SK-N-SH (cell line): ENCODE measurements at regions not wholly inside any gene's neighbourhood (a gene's known extent, or its start where the extent isn't known, plus 50 kb on each side); places are given as distances from the start of the nearest gene placed in this dataset.

Experiments used
- CTCF ChIA-PET: fragments of 300-600, 350-600 bp; formaldehyde crosslinking; extraction: SDS; loops from one replicate; lab custom pipeline; 2021; lab: Yijun Ruan, JAX
- POLR2A ChIA-PET: fragments of 350-600 bp; sonication (Branson Sonifier 250); formaldehyde crosslinking; extraction: SDS; loops from one replicate; lab custom pipeline; 2020; ENCODE audit warnings: antibody characterized with exemption, inconsistent platforms; lab: Yijun Ruan, JAX
- DNase-seq: peaks from one replicate; pipeline ENCODE4 v3.0.0; 2012
- H2AFZ ChIP-seq: fragments of 200-600 bp; sonication (generic); 2 replicates; pipeline ENCODE4 v1.8.1; 2016; ENCODE audit warnings: antibody characterized with exemption, mild to moderate bottlenecking, low read depth
- H3F3A ChIP-seq: fragments of 200-600 bp; sonication (generic); replicated peaks from 2 replicates; pipeline ENCODE3; 2016; ENCODE audit warnings: antibody characterized with exemption, mild to moderate bottlenecking; ENCODE audit not compliant: insufficient read depth
- H3K27ac ChIP-seq, 2 experiments: fragments of 200-500 bp in 1 of 2; fragments of 200-600 bp in 1 of 2; sonication (Bioruptor generic) in 1 of 2; sonication (generic), shearing (Covaris generic) in 1 of 2; 2 replicates each; pipeline versions ENCODE4 v1.5.1 to v1.6.1; 2014 to 2016; ENCODE audit warnings: low read depth in 2 of 2, inconsistent platforms in 1 of 2, low read length in 1 of 2, mild to moderate bottlenecking in 1 of 2, mixed read lengths in 1 of 2
- H3K27me3 ChIP-seq: fragments of 200-600 bp; sonication (generic), shearing (Covaris generic); 2 replicates; pipeline ENCODE4 v1.6.1; 2016; ENCODE audit warnings: mixed run types; ENCODE audit not compliant: insufficient read depth
- H3K36me3 ChIP-seq, 2 experiments: fragments of 200-500 bp in 1 of 2; fragments of 200-600 bp in 1 of 2; sonication (Bioruptor generic) in 1 of 2; sonication (generic) in 1 of 2; replicated peaks in 1 of 2; 2 replicates each; pipeline versions ENCODE3 to v1.5.1; 2014 to 2016; ENCODE audit warnings: low read length in 1 of 2, mild to moderate bottlenecking in 1 of 2; ENCODE audit not compliant: insufficient read depth in 2 of 2, control insufficient read depth in 1 of 2
- H3K4me1 ChIP-seq, 2 experiments: fragments of 200-500 bp in 1 of 2; fragments of 200-600 bp in 1 of 2; sonication (Bioruptor generic) in 1 of 2; sonication (generic), shearing (Covaris generic) in 1 of 2; 2 replicates each; pipeline versions ENCODE4 v1.5.1 to v1.6.1; 2014 to 2016; ENCODE audit warnings: low read depth in 1 of 2, low read length in 1 of 2, mixed run types in 1 of 2; ENCODE audit not compliant: insufficient read depth in 2 of 2, control insufficient read depth in 1 of 2
- H3K4me2 ChIP-seq: fragments of 200-600 bp; sonication (generic), shearing (Covaris generic); 2 replicates; pipeline ENCODE4 v1.6.1; 2017; ENCODE audit warnings: mixed run types
- H3K4me3 ChIP-seq, 2 experiments: fragments of 200-500 bp in 1 of 2; fragments of 200-600 bp in 1 of 2; sonication (Bioruptor generic) in 1 of 2; sonication (generic), shearing (Covaris generic) in 1 of 2; 2 replicates each; pipeline versions ENCODE4 v1.5.1 to v1.8.1; 2014 to 2016; ENCODE audit warnings: low read depth in 2 of 2, inconsistent platforms in 1 of 2, low read length in 1 of 2, mild to moderate bottlenecking in 1 of 2, mixed read lengths in 1 of 2, moderate library complexity in 1 of 2
- H3K79me2 ChIP-seq: fragments of 200-600 bp; sonication (generic); 2 replicates; pipeline ENCODE4 v1.8.1; 2017; ENCODE audit warnings: mild to moderate bottlenecking; ENCODE audit not compliant: insufficient read depth
- H3K9ac ChIP-seq: fragments of 200-600 bp; sonication (generic); 2 replicates; pipeline ENCODE4 v1.6.1; 2017; ENCODE audit warnings: mixed run types
- H3K9me2 ChIP-seq: fragments of 200-600 bp; sonication (generic); 2 replicates; pipeline ENCODE4 v1.6.1; 2017; ENCODE audit warnings: mixed run types
- H3K9me3 ChIP-seq: fragments of 200-600 bp; sonication (generic); 2 replicates; pipeline ENCODE4 v1.6.1; 2017; ENCODE audit warnings: mixed run types, mild to moderate bottlenecking, moderate library complexity
- H4K20me1 ChIP-seq: fragments of 200-600 bp; sonication (generic); 2 replicates; pipeline ENCODE4 v1.6.1; 2017; ENCODE audit warnings: mild to moderate bottlenecking, mixed run types; ENCODE audit not compliant: insufficient read depth
- CHD2 ChIP-seq: fragments of 150-350 bp; IDR thresholded peaks from 2 replicates; pipeline ENCODE4 v1.6.1; 2018; ENCODE audit warnings: low read length; ENCODE audit not compliant: partially characterized antibody
- EP300 ChIP-seq, 2 experiments: IDR thresholded peaks; 2 replicates each; pipeline versions ENCODE4 v1.4.0 to v1.6.1; 2012; ENCODE audit warnings: borderline replicate concordance in 1 of 2, low read depth in 1 of 2, low read length in 1 of 2
- EZH2phosphoT487 ChIP-seq: fragments of 200-600 bp; sonication (generic); IDR thresholded peaks from 2 replicates; pipeline ENCODE4 v1.6.1; 2017; ENCODE audit warnings: low read depth, mixed run types, mild to moderate bottlenecking, antibody characterized with exemption, moderate library complexity, borderline replicate concordance
- FOSL2 ChIP-seq: IDR thresholded peaks from 2 replicates; pipeline ENCODE4 v1.4.0; 2012; ENCODE audit warnings: low read depth, mild to moderate bottlenecking, moderate library complexity, borderline replicate concordance
- FOXM1 ChIP-seq: IDR thresholded peaks from 2 replicates; pipeline ENCODE4 v1.4.0; 2012; ENCODE audit warnings: low read depth, mild to moderate bottlenecking
- GATA2 ChIP-seq: sonication (generic); formaldehyde crosslinking; IDR thresholded peaks from 2 replicates; pipeline ENCODE4 v1.5.0; 2020; ENCODE audit warnings: mild to moderate bottlenecking, missing genetic modification reagents
- JUND ChIP-seq: IDR thresholded peaks from 2 replicates; pipeline ENCODE4 v1.4.0; 2012
- NFIC ChIP-seq: IDR thresholded peaks from 2 replicates; pipeline ENCODE4 v1.4.0; 2012; ENCODE audit warnings: borderline replicate concordance
- RAD21 ChIP-seq: IDR thresholded peaks from 2 replicates; pipeline ENCODE4 v1.6.1; 2012; ENCODE audit warnings: mild to moderate bottlenecking, low read length
- RXRA ChIP-seq: IDR thresholded peaks from 2 replicates; pipeline ENCODE4 v1.4.0; 2012; ENCODE audit warnings: low read depth, mild to moderate bottlenecking, borderline replicate concordance
- SIN3A ChIP-seq: IDR thresholded peaks from 2 replicates; pipeline ENCODE4 v1.6.1; 2012; ENCODE audit warnings: low read depth, mild to moderate bottlenecking, low read length, moderate library complexity, borderline replicate concordance
- TEAD4 ChIP-seq: IDR thresholded peaks from 2 replicates; pipeline ENCODE4 v1.4.0; 2012; ENCODE audit warnings: mild to moderate bottlenecking, borderline replicate concordance; ENCODE audit not compliant: insufficient read depth
- WGBS: methylation state at CpG from one replicate; pipeline ENCODE4 v1.1.6; 2017; ENCODE audit warnings: low lambda C conversion rate; 5-methylcytosine and 5-hydroxymethylcytosine counted together
- TF ChIP-seq, protein P1 (sequence below): IDR thresholded peaks from 2 replicates; pipeline ENCODE4 v1.4.0; 2012; ENCODE audit warnings: low read depth
- TF ChIP-seq, protein P2 (sequence below): fragments of 150-350 bp; IDR thresholded peaks from 2 replicates; pipeline ENCODE4 v1.6.1; 2017; ENCODE audit warnings: antibody characterized with exemption, low read length, low read depth, borderline replicate concordance
- TF ChIP-seq, protein P3 (sequence below): IDR thresholded peaks from 2 replicates; pipeline ENCODE4; 2012
- TF ChIP-seq, protein P4 (sequence below): IDR thresholded peaks from 2 replicates; pipeline ENCODE4 v1.6.1; 2012; ENCODE audit warnings: mild to moderate bottlenecking, low read depth, low read length, moderate library complexity

DNA sequence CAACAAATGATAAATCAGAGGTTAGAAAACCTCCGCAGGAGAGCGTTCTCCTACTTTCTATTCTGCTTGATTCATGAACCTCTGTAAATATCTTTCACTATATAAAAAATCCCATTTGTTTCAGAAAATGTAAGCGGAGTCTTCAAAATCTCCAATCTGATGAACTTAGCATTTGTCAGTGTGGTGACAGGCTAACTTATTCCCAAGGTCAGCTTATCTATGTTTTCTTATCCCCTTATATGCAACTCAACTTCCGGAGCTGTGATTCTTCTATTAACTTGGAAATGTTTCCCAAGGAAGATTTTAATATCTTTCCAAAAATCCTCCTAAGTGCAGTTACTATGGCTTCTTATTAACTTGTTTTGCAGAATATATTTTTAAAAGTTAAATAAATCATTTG lies 87.5 kb upstream of the C1QTNF7 start:
- H3K79me2 ChIP-seq = no peaks in the 10 kb centered on the region
- H2AFZ ChIP-seq = no peak overlapping the region
- no peak overlapping the region for H3K4me2 ChIP-seq
- no peak overlapping the region for H3K4me3 ChIP-seq
- H4K20me1 ChIP-seq = no peaks in the 10 kb centered on the region
- CTCF ChIA-PET = interaction anchor here (0.6 to 1.0 kb wide), 2 partner anchors 11 to 102 kb away, joined by 3 to 4 read pairs; no protein-coding TSS in a partner anchor
- no peaks in the 10 kb centered on the region for H3K36me3 ChIP-seq
- H3K4me1 ChIP-seq = peaks cover 2 to 5% of the 10 kb centered on the region in 2 experiments
- DNase-seq = no peak
- H3K27me3 ChIP-seq = no peaks in the 10 kb centered on the region
- TF ChIP-seq RXRA = no peak
- TF ChIP-seq EP300 (IDR thresholded peaks at IDR 0.05; ENCODE audit: borderline replicate concordance in 1 of 2, low read depth in 1 of 2, low read length in 1 of 2) = no peak
- TF ChIP-seq, protein P1, sequence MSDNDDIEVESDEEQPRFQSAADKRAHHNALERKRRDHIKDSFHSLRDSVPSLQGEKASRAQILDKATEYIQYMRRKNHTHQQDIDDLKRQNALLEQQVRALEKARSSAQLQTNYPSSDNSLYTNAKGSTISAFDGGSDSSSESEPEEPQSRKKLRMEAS = no peak
- no peak for TF ChIP-seq SIN3A
- TF ChIP-seq FOXM1 = no peak
- TF ChIP-seq EZH2phosphoT487 = no peak
- TF ChIP-seq, protein P2, sequence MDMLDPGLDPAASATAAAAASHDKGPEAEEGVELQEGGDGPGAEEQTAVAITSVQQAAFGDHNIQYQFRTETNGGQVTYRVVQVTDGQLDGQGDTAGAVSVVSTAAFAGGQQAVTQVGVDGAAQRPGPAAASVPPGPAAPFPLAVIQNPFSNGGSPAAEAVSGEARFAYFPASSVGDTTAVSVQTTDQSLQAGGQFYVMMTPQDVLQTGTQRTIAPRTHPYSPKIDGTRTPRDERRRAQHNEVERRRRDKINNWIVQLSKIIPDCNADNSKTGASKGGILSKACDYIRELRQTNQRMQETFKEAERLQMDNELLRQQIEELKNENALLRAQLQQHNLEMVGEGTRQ = no peak
- TF ChIP-seq, protein P3, sequence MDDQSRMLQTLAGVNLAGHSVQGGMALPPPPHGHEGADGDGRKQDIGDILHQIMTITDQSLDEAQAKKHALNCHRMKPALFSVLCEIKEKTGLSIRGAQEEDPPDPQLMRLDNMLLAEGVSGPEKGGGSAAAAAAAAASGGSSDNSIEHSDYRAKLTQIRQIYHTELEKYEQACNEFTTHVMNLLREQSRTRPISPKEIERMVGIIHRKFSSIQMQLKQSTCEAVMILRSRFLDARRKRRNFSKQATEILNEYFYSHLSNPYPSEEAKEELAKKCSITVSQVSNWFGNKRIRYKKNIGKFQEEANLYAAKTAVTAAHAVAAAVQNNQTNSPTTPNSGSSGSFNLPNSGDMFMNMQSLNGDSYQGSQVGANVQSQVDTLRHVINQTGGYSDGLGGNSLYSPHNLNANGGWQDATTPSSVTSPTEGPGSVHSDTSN = no peak
- no peak for TF ChIP-seq RAD21
- TF ChIP-seq CHD2 = no peak
- TF ChIP-seq JUND = no peak
- no peak for TF ChIP-seq GATA2
- TF ChIP-seq FOSL2 = no peak
- TF ChIP-seq NFIC = no peak
- TF ChIP-seq, protein P4, sequence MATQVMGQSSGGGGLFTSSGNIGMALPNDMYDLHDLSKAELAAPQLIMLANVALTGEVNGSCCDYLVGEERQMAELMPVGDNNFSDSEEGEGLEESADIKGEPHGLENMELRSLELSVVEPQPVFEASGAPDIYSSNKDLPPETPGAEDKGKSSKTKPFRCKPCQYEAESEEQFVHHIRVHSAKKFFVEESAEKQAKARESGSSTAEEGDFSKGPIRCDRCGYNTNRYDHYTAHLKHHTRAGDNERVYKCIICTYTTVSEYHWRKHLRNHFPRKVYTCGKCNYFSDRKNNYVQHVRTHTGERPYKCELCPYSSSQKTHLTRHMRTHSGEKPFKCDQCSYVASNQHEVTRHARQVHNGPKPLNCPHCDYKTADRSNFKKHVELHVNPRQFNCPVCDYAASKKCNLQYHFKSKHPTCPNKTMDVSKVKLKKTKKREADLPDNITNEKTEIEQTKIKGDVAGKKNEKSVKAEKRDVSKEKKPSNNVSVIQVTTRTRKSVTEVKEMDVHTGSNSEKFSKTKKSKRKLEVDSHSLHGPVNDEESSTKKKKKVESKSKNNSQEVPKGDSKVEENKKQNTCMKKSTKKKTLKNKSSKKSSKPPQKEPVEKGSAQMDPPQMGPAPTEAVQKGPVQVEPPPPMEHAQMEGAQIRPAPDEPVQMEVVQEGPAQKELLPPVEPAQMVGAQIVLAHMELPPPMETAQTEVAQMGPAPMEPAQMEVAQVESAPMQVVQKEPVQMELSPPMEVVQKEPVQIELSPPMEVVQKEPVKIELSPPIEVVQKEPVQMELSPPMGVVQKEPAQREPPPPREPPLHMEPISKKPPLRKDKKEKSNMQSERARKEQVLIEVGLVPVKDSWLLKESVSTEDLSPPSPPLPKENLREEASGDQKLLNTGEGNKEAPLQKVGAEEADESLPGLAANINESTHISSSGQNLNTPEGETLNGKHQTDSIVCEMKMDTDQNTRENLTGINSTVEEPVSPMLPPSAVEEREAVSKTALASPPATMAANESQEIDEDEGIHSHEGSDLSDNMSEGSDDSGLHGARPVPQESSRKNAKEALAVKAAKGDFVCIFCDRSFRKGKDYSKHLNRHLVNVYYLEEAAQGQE = no peak
- TF ChIP-seq TEAD4 = no peak
- H3K9me3 ChIP-seq = no peaks in the 10 kb centered on the region
- H3F3A ChIP-seq = no peaks in the 10 kb centered on the region
- POLR2A ChIA-PET = no interaction called here
- no peak overlapping the region for H3K27ac ChIP-seq
- no peaks in the 10 kb centered on the region for H3K9me2 ChIP-seq
- no peak overlapping the region for H3K9ac ChIP-seq
- WGBS = 95% methylated on average over 4 of the region's 4 CpGs
